GM21576 (cell line): ENCODE measurements at regions not wholly inside any gene's neighbourhood (a gene's known extent, or its start where the extent isn't known, plus 50 kb on each side); places are given as distances from the start of the nearest gene placed in this dataset.
"Not testable (repeated sequence)": the region's sequence is repeated elsewhere in the genome, so short reads cannot be mapped to it uniquely, and the experiment has no call there.

ENCODE experiments used
- ATAC-seq: cut with Tn5 transposase; IDR thresholded peaks from one replicate; pipeline ENCODE4 v1.9.1; 2021; ENCODE audit warnings: mild to moderate bottlenecking, moderate library complexity; ENCODE audit not compliant: unreplicated experiment

GRCh38 chr3:127420829-127421228 is 133.0 kb upstream of the PRR20G start:
- no peak for ATAC-seq

GRCh38 chr3:127419641-127420553 is 132.1 kb upstream of the PRR20G start:
- ATAC-seq = no peak

DNA sequence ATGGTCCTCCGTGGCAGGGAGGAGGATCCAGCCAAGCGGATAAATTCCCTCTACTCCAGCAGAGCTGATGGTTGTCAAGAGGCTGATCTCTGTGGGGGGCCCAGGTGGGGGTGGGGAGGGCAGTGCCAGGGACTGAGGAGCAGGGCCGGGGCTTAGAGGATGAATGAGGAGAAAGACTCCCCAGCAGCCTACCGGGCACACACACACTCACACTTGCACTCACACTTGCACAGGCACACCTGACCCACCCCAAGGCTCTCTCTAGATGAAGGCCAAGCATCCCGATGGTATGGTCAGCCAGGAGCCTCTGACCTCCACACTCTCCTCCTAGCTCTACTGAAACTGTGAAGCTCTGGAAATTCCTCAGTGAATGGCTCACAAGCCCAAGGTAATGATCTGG is 131.3 kb upstream of the PRR20G start:
- no peak for ATAC-seq

- no peak for ATAC-seq
Measured at GRCh38 chr3:127418560-127419147, 130.8 kb upstream of the PRR20G start.

- ATAC-seq = no peak
Measured at GRCh38 chr3:127417709-127418559, 130.1 kb upstream of the PRR20G start.

GRCh38 chr3:127413871-127414270 is 126.0 kb upstream of the PRR20G start:
- no peak for ATAC-seq

DNA sequence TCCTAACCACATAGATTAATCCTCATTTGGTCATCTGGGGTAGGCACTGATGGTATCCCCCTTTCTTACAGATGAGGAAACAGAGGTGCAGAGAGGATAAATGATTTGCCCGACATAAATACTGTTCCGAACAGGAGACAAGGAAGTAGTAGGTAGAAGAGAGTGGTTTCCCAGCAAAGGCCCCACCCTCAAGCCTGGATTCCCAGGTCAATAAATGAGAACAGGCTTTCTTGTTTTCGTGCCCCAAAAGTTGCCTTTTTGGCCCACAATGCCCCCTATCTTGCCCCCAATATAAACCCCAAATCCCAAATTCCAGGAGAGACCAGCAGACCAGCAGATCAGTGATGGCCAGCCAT is 125.5 kb upstream of the PRR20G start:
- ATAC-seq = no peak

- ATAC-seq = no peak
Measured at GRCh38 chr3:127412578-127413317, 124.9 kb upstream of the PRR20G start.

DNA sequence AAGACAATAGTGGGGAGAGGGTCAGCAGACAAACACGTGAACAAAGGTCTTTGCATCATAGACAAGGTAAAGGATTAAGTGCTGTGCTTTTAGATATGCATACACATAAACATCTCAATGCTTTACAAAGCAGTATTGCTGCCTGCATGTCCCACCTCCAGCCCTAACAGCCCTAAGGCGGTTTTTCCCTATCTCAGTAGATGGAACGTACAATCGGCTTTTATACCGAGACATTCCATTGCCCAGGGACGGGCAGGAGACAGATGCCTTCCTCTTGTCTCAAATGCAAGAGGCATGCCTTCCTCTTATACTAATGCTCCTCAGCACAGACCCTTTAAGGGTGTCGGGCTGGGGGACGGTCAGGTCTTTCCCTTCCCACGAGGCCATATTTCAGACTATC is 124.0 kb upstream of the PRR20G start:
- ATAC-seq = not testable (repeated sequence)

DNA sequence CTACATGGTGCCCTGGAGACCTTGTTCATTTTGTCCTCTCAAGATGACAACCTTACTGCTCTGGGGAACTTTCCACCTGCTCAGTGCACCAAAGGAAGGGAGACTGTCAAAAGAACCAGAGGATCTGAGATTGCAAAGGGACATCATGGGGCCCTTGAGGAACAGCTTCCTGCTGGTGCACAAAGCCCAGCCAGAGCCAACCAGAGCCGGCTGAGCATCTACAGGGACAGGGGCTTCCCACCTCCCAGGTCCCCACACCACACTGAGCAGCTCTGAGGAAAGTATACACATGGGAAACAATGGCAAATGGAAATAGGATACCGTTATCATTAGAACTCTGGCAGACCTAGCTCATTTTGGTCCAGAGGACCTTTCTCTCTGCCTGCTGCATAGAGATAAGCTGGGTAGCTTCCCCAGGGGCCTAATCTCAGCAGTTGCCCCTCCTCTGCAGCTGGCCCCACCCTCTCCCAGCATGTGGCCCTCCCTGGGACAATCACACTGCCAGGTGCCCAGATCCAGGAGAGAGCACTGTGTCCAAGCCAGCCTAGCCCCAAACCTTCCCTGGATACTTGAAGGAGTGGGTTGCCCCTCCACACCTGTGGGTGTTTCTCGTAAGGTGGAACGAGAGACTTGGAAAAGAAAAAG is 123.4 kb upstream of the PRR20G start:
- ATAC-seq = no peak

DNA sequence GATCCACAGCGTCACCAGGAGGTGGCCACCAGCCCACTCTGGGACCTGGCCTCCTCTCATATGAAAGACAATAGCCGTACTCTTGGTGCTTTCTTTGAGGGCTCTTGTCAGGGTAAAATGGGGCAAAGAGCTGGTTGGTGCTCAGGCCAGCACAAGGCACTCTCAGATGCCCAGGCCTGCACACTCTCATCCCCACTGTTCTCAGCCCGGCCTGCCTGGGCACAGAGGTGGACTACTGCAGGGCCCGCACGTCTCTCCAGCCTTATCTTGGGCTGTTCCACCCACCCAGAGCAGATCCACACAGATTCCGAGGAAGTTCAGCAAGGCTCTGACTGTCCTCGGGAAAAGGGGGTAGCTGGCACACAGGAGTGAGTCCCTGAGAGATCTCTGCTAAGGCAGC is 122.8 kb upstream of the PRR20G start:
- no peak for ATAC-seq

- ATAC-seq = no peak
Measured at GRCh38 chr3:127410137-127410488, 122.3 kb upstream of the PRR20G start.

GRCh38 chr3:127409421-127410136 is 121.7 kb upstream of the PRR20G start:
- no peak for ATAC-seq

GRCh38 chr3:127408684-127409420 is 121.0 kb upstream of the PRR20G start:
- ATAC-seq = no peak

DNA sequence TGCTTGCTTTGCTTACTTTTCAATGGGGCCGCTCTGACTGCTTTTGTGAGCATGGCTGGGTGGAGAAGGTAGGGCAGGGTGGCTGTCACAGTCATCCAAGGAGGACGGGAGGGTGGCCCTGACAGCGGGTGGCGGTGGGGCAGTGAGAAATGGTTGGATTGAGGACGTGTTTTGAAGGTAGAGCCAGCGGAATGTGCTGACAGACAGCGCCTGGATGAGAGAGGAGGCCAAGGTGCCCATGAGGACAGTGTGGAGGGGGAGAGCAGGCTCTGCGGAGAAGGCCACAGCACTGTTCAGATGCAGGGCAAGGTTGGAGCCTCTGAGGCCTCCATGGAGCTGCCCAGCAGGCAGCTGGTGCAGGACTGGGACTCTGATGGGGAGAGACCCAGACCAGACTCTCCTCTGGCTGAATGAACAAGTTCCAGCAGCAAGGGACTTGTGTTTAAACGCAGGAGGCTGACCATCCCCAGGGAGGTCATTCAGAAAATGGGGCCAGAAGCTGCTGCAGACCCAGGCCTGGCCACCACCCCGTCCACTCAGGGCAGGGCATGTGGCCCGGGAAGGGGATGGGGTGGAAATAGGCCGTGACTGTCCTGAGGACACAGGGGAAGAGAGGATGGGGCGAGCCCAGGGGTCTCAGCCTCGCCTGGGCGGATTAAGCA is 120.3 kb upstream of the PRR20G start:
- ATAC-seq = no peak

GRCh38 chr3:127407026-127407939 is 119.4 kb upstream of the PRR20G start:
- ATAC-seq = no peak

GRCh38 chr3:127406309-127407025 is 118.6 kb upstream of the PRR20G start:
- ATAC-seq = no peak
